Skin epidermis (tissue), 12 donors: ENCODE measurements at regions not wholly inside any gene's neighbourhood (a gene's known extent, or its start where the extent isn't known, plus 50 kb on each side); places are given as distances from the start of the nearest gene placed in this dataset.
"Not testable (repeated sequence)": the region's sequence is repeated elsewhere in the genome, so short reads cannot be mapped to it uniquely, and the experiment has no call there.

Source experiments
- H3K27ac ChIP-seq, 21 experiments: fragments of 200-600 bp; sonication (generic) in 11 of 21; one replicate each; pipeline ENCODE4 v1.5.0; 2020; ENCODE audit warnings: mild to moderate bottlenecking in 3 of 21, inconsistent platforms in 2 of 21, moderate library complexity in 2 of 21
- H3K4me3 ChIP-seq, 7 experiments: fragments of 200-600 bp; sonication (generic) in 2 of 7; one replicate each; pipeline ENCODE4 v1.5.0; 2020; ENCODE audit warnings: inconsistent platforms in 2 of 7, mild to moderate bottlenecking in 2 of 7, moderate library complexity in 1 of 7

DNA sequence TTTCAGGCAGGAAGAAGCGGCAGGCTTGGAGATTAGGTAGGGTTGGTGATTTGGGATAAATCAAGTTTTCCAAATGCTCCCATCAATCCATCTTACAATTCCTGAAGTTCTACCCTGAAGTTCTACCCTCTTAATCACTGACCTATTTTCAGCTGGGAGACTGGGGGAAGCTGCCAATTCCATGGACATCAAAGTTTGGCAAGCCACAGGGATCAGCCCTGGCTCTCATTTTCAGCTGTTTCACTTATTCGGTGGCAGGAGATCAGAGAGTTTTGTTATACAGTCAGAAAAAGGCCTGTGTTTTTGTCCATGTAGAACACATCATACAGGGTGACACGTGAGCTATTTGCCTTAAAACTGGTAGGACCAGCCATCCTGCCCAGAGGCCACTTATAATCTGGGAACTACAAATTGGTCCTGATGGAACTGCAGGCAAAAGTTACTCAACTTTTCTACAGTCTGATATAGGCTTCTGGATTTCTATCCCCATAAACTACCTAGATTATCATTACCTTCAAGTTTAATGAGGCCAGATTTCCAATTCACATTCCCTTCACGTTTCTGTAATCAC, 112.9 kb upstream of the ZNF746 start:
- no peak overlapping the region for H3K27ac ChIP-seq

GRCh38 chr7:149608168-149608567, 110.6 kb upstream of the ZNF746 start:
- no peak overlapping the region for H3K4me3 ChIP-seq
- H3K27ac ChIP-seq: no peak overlapping the region

More for the DNA sequence above, 112.9 kb upstream of the ZNF746 start:
- no peak overlapping the region for H3K4me3 ChIP-seq

DNA sequence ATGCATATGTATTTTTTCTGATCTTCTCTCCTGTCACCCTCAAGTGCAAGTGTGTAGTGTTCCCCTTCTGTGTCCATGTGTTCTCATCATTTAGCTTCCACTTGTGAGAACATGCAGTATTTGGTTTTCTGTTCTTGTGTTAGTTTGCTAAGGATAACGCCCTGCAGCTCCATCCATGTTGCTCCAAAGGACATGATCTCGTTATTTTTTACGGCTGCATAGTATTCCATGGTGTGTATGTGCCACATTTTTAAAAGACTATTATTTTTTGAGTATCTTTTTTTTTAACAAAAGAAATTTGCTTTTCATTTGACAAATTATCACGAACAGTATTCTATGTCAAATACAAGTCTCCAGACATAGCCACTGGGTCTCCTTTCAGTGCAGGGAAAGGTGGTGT, 110.1 kb upstream of the ZNF746 start:
- no peak overlapping the region for H3K27ac ChIP-seq
- H3K4me3 ChIP-seq: no peak overlapping the region

GRCh38 chr7:149606826-149607225, 109.2 kb upstream of the ZNF746 start:
- Histone ChIP-seq H3K4me3 (no peak overlapping the region), H3K27ac (no peak overlapping the region)

- H3K27ac ChIP-seq: no peak overlapping the region
Observed at GRCh38 chr7:149605696-149606095, 108.1 kb upstream of the ZNF746 start.

GRCh38 chr7:149604521-149604920, 106.9 kb upstream of the ZNF746 start:
- no peak overlapping the region for H3K27ac ChIP-seq
- H3K4me3 ChIP-seq: no peak overlapping the region

More at GRCh38 chr7:149605696-149606095, 108.1 kb upstream of the ZNF746 start:
- H3K4me3 ChIP-seq: no peak overlapping the region

DNA sequence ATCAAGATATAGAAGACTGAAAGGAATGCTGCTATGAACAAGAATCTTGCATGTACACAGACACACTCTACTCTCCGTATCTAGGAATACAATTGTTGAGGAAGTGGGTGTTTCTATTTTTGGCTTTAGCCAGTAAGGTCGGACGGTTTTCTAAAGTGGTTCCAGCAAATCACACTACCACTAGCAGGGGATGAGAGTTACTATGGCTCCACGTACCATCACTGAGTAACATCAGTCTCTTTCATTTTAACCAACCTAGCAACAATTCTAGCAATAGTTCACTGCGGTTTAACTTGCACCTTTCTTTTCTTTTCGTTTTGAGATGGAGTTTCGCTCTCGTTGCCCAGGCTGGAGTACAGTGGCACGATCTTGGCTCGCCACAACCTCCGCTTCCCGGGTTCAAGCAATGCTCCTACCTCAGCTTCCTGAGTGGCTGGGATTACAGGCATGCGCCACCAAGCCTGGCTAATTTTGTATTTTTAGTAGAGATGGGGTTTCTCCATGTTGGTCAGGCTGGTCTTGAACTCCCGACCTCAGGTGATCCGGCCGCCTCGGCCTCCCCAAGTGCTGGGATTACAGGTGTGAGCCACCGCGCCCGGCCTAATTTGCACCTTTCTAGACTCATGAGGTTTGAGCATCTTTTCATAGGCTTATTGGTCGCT, 103.2 kb upstream of the ZNF746 start:
- peak overlapping the region in 1 of 21 experiments; percentile 42 for H3K27ac ChIP-seq
- not testable (repeated sequence) for H3K4me3 ChIP-seq

- no peak overlapping the region for H3K4me3 ChIP-seq
- H3K27ac ChIP-seq: peak overlapping the region in 1 of 21 experiments; percentile 5
Observed at GRCh38 chr7:149599636-149600206, 102.1 kb upstream of the ZNF746 start.

DNA sequence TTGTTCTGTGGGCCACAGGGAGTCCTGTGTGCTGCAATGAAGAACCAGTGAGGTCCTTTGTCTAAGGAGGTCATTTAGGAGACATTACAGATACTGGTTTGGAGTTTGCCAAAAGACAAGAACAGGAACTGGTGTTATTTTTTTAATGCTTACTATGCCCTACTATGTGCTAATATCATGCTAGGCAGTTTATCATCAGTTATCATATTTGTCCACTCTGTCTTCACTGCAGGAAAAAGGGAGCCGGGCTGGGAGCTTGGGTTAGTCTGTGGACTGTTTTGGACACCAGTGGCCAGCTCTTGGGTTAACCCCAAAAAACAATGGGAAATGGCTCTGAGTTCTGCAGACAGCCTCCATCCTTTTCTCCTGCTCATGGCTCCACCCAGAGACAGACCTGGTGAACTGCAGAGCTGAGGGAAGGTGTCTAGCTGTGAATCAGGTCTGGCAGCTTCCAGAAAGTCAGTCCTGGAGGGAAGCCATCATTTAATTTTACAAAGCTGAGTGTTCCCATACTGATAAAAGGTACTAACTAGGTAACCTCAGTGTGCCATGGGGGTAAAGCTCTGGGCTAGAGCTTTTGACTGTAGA, 101.2 kb upstream of the ZNF746 start:
- Histone ChIP-seq H3K27ac (no peak overlapping the region), H3K4me3 (no peak overlapping the region)

- H3K4me3 ChIP-seq, H3K27ac ChIP-seq: not testable (repeated sequence)
Observed at GRCh38 chr7:149597789-149598188, 100.2 kb upstream of the ZNF746 start.

DNA sequence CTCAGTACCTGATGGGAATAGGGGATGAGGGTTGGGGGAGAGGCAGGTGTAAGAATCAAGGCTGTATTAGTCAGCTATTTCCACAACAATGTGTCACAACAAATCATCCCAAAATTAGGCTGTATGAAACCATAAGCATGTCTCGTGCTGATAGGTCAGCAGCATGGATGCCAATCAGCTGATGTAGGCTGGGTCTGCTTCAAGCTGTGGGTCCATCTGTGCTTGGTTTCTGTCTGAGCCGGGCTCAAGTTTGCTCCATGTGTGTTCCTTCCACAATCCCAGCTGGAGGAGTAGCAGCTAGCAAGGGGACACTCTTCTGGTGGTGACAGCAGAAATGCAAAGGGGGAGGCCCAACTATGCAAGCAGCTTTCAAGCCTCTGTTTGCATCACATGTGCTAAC, 97.9 kb upstream of the ZNF746 start:
- Histone ChIP-seq H3K27ac (no peak overlapping the region), H3K4me3 (no peak overlapping the region)

DNA sequence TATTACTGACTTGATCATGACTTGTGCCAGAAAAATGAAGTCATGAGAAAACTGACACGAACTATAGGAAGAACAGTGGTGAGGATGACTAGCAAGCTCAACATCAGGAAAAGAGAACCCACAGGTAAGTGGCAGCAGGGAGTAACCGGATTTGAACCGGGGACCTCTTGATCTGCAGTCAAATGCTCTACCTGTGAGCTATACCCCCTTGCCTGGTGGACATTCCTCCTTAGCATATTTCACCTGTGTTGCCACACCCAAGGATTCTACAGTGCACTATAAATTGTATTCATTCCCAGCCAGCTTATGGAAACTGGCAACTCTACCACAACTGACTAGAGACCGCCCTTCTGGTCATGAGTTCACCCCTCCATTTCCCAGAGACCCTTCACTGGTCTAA, 97.5 kb upstream of the ZNF746 start:
- Histone ChIP-seq H3K4me3 (no peak overlapping the region), H3K27ac (no peak overlapping the region)

GRCh38 chr7:149588930-149589329, 91.3 kb upstream of the ZNF746 start:
- Histone ChIP-seq H3K4me3 (no peak overlapping the region), H3K27ac (no peak overlapping the region)

DNA sequence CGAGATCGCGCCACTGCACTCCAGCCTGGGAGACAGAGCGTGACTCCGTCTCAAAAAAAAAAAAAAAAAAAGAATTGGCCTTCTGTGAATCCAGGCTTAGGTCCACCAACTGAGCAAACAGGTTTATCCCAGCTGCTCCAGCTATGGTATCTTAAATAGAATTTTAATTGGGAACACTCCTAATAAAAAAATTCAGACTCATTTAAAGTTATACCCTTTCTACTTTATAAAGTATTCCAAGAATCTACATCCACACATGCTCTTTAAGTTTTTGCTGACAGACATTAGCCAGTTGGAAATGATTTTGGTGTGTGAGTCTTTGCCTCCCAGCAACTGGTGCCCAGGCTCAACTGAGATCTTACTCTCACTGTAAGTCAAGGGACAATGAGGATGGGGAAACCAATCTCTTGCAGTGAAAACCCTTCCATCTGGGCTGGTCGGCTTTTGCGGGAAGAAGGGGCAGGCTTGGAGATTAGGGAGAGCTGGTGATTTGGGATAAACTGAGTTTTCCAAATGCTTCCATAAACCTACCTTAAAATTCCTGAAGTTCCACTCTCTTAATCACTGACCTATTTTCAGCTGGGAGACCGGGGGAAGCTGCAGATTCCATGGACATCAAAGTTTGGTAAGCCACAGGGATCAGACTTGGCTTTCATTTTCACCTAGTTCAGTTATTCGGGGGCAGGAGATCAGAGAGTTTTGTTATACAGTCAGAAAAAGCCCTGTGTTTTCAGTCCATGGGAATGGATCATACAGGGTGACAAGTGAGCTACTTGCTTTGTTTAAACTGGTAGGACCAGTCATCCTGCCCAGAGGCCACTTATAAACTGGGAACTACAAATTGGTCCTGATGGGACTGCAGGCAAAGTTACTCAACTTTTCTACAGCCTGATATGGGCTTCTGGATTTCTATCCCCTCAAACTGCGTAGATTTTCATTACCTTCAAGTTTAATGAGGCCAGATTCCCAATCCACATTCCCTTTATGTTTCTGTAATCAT, 89.3 kb upstream of the ZNF746 start:
- H3K4me3 ChIP-seq: no peak overlapping the region

DNA sequence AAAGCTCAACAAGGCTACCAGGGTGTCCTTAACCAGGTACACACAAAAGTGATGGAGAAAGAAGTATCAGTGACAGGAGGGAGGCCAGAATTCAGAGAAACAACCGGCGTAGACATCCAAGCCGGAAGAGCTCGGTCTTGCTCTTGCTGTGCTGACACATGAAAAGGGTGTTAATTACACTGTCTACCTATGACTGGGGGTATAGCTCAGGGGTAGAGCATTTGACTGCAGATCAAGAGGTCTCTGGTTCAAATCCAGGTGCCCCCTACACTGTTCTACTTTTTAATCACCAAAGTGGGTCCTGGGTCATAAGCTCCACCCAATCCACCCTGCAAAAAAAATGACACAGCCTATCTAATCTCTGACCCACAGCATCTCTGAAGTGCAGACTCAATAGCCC, 86.9 kb upstream of the ZNF746 start:
- Histone ChIP-seq H3K4me3 (no peak overlapping the region), H3K27ac (no peak overlapping the region)

More for the DNA sequence above, 89.3 kb upstream of the ZNF746 start:
- H3K27ac ChIP-seq: no peak overlapping the region

GRCh38 chr7:149584009-149584408, 86.4 kb upstream of the ZNF746 start:
- H3K27ac ChIP-seq: no peak overlapping the region
- no peak overlapping the region for H3K4me3 ChIP-seq

DNA sequence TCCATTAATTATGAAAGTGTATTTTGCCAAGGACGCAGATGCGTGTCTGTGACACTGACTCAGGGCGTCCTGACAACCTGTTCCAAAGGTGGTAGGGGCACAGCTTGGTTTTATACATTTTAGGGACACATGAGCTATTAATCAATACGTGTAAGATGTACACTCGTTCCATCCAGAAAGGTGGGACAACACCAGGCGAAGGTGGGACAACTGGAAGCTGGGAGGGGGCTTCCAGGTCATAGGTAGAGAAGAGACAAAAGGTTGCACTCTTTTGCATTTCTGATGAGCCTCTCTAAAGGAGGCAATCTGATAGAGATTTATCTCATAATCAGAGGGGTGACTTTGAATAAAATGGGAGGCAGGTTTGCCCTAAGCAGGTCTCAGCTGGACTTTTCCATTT, 82.7 kb upstream of the ZNF746 start:
- no peak overlapping the region for H3K27ac ChIP-seq
- H3K4me3 ChIP-seq: no peak overlapping the region

DNA sequence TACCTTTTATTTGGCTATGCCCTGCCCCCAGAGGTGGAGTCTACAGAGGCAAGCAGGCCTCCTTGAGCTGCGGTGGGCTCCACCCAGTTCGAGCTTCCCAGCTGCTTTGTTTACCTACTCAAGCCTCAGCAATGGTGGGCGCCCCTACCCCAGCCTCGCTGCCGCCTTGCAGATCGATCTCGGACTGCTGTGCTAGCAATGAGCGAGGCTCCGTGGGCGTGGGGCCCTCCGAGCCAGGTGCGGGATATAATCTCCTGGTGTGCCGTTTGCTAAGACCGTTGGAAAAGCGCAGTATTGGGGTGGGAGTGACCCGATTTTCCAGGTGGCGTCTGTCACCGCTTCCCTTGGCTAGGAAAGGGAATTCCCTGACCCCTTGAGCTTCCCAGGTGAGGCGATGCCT, 81.8 kb upstream of the ZNF746 start:
- not testable (repeated sequence) for H3K4me3 ChIP-seq, H3K27ac ChIP-seq

- H3K4me3 ChIP-seq, H3K27ac ChIP-seq: not testable (repeated sequence)
Observed at GRCh38 chr7:149574428-149574827, 76.8 kb upstream of the ZNF746 start.

DNA sequence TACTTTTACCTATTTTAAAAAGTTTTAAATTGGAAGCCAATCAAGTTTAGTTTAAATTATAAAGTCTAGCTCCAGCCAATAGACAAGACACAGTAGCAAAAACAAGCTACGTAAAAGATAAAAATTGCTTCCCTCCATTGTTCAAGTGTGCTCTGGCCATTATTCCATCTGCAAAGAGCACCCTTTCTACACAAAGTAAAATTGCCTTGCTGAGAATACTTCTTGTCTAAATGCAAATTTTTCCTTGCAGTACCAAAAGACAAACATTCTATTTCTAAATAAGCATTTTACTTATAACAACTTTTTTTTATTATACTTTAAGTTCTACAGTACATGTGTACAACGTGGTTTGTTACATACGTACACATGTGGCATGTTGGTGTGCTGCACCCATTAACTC, 75.9 kb upstream of the ZNF746 start:
- Histone ChIP-seq H3K4me3 (no peak overlapping the region), H3K27ac (no peak overlapping the region)
